Keratinocyte (primary cell): ENCODE measurements at regions not wholly inside any gene's neighbourhood (a gene's known extent, or its start where the extent isn't known, plus 50 kb on each side); places are given as distances from the start of the nearest gene placed in this dataset.

ENCODE experiments used
- DNase-seq: peaks from one replicate; pipeline ENCODE4 v3.0.0-alpha.2; 2011; ENCODE audit warnings: low read depth, missing footprints, low spot score
- FAIRE-seq: peaks from 2 replicates; lab custom pipeline; 2011; peaks lifted over from hg19 to GRCh38; lab: Jason Lieb, UNC
- H2AFZ ChIP-seq: 2 replicates; pipeline ENCODE4 v1.6.0; 2012; ENCODE audit warnings: low read length, control low read depth, inconsistent platforms; ENCODE audit not compliant: control insufficient read depth
- H3K27ac ChIP-seq: 2 replicates; pipeline ENCODE4 v1.5.1; 2011; ENCODE audit warnings: low read length; ENCODE audit not compliant: control insufficient read depth, insufficient read depth
- H3K27me3 ChIP-seq: 3 replicates; pipeline ENCODE4 v1.6.0; 2011; ENCODE audit warnings: low read length; ENCODE audit not compliant: control insufficient read depth, insufficient read depth; ENCODE audit errors: extremely low read depth
- H3K36me3 ChIP-seq, 2 experiments: 2 replicates in 1 of 2; 3 replicates in 1 of 2; pipeline ENCODE4 v1.5.1; 2011; ENCODE audit warnings: low read length in 2 of 2, mild to moderate bottlenecking in 1 of 2; ENCODE audit not compliant: control insufficient read depth in 2 of 2, insufficient read depth in 2 of 2; ENCODE audit errors: extremely low read depth in 1 of 2
- H3K4me1 ChIP-seq: 3 replicates; pipeline ENCODE4 v1.5.1; 2011; ENCODE audit warnings: low read length; ENCODE audit not compliant: control insufficient read depth, insufficient read depth; ENCODE audit errors: extremely low read depth
- H3K4me2 ChIP-seq: 3 replicates; pipeline ENCODE4 v1.6.0; 2011; ENCODE audit warnings: low read depth, low read length; ENCODE audit not compliant: control insufficient read depth, insufficient read depth; ENCODE audit errors: extremely low read depth
- H3K4me3 ChIP-seq, 3 experiments: fragments of 200-600 bp in 1 of 3; sonication (generic) in 1 of 3; 2 replicates in 2 of 3; 3 replicates in 1 of 3; pipeline ENCODE4 v1.5.1; 2011 to 2016; ENCODE audit warnings: low read length in 3 of 3, mild to moderate bottlenecking in 3 of 3, control low read depth in 2 of 3, inconsistent platforms in 1 of 3, low read depth in 1 of 3, mixed read lengths in 1 of 3, mixed run types in 1 of 3, moderate library complexity in 1 of 3; ENCODE audit not compliant: control insufficient read depth in 2 of 3, insufficient read depth in 2 of 3; ENCODE audit errors: extremely low read depth in 1 of 3
- H3K79me2 ChIP-seq: 2 replicates; pipeline ENCODE4 v1.6.0; 2012; ENCODE audit warnings: low read length; ENCODE audit not compliant: control insufficient read depth, insufficient read depth
- H3K9ac ChIP-seq: 3 replicates; pipeline ENCODE4 v1.6.0; 2011; ENCODE audit warnings: low read length; ENCODE audit not compliant: control insufficient read depth, insufficient read depth; ENCODE audit errors: extremely low read depth
- H3K9me1 ChIP-seq: 3 replicates; pipeline ENCODE4 v1.6.0; 2011; ENCODE audit warnings: low read length; ENCODE audit not compliant: control insufficient read depth, insufficient read depth; ENCODE audit errors: extremely low read depth
- H3K9me3 ChIP-seq: 2 replicates; pipeline ENCODE4 v1.5.1; 2012; ENCODE audit warnings: low read depth, low read length; ENCODE audit not compliant: control insufficient read depth
- H4K20me1 ChIP-seq: 3 replicates; pipeline ENCODE4 v1.6.0; 2011; ENCODE audit warnings: low read length; ENCODE audit not compliant: control insufficient read depth, insufficient read depth; ENCODE audit errors: extremely low read depth
- EZH2 ChIP-seq: IDR thresholded peaks from one replicate; pipeline ENCODE4 v1.6.1; 2012; ENCODE audit warnings: inconsistent platforms, mild to moderate bottlenecking, low read length, moderate library complexity
- dilution Hi-C: fragments of 300-500 bp; cut with MboI; formaldehyde crosslinking; loops from one replicate; pipeline ENCODE4 v1.7.0; 2020; ENCODE audit warnings: low sequenced_read_pairs; ENCODE audit not compliant: extremely low pct_ligation_motif_present
- TF ChIP-seq, protein P1 (sequence below), 3 experiments: IDR thresholded peaks in 1 of 3; conservative IDR thresholded peaks in 1 of 3; optimal IDR thresholded peaks in 1 of 3; 2 replicates in 2 of 3; 3 replicates in 1 of 3; pipeline versions ENCODE3 to v1.5.1; 2011; ENCODE audit warnings: low read length in 3 of 3, mild to moderate bottlenecking in 3 of 3, moderate library complexity in 2 of 3, control low read depth in 1 of 3, inconsistent platforms in 1 of 3; ENCODE audit not compliant: insufficient read depth in 2 of 3; ENCODE audit errors: extremely low read depth in 1 of 3

DNA sequence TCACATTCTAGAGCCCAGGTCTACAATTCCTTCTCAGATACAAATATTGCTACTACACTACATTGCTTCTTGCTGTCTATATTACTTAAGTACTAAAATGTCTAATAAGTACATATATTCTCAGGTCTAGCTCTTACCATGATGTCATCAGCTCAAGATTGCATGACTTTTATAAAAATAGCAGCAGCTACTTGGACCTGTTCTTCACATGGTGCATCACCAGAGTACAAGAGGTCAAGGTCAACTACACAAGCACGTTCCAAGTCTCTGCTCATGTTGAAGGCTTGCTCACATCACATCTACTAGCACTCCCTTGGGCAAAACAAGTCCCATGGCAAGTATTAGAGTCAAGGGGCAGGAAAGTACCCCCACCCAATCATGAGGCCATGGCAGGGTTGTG lies 465.6 kb downstream of the MED13L start:
- Histone ChIP-seq H3K4me3 (no peak overlapping the region), H3K9ac (no peak overlapping the region), H3K9me1 (no peaks in the 10 kb centered on the region), H2AFZ (no peak overlapping the region), H3K36me3 (no peaks in the 10 kb centered on the region), H3K27ac (no peak overlapping the region), H3K9me3 (no peaks in the 10 kb centered on the region), H3K27me3 (no peaks in the 10 kb centered on the region), H3K79me2 (no peaks in the 10 kb centered on the region), H3K4me2 (no peak overlapping the region), H3K4me1 (no peaks in the 10 kb centered on the region), H4K20me1 (no peaks in the 10 kb centered on the region)
- FAIRE-seq = no peak
- TF ChIP-seq, protein P1, sequence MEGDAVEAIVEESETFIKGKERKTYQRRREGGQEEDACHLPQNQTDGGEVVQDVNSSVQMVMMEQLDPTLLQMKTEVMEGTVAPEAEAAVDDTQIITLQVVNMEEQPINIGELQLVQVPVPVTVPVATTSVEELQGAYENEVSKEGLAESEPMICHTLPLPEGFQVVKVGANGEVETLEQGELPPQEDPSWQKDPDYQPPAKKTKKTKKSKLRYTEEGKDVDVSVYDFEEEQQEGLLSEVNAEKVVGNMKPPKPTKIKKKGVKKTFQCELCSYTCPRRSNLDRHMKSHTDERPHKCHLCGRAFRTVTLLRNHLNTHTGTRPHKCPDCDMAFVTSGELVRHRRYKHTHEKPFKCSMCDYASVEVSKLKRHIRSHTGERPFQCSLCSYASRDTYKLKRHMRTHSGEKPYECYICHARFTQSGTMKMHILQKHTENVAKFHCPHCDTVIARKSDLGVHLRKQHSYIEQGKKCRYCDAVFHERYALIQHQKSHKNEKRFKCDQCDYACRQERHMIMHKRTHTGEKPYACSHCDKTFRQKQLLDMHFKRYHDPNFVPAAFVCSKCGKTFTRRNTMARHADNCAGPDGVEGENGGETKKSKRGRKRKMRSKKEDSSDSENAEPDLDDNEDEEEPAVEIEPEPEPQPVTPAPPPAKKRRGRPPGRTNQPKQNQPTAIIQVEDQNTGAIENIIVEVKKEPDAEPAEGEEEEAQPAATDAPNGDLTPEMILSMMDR (optimal IDR thresholded peaks at IDR 0.05 in 1 of 3, IDR thresholded peaks at IDR 0.05 in 1 of 3, conservative IDR thresholded peaks at IDR 0.05 in 1 of 3; ENCODE audit: extremely low read depth in 1 of 3, insufficient read depth in 2 of 3, low read length in 3 of 3) = no peak
- DNase-seq = no peak
- dilution Hi-C loops = no loop called here

DNA sequence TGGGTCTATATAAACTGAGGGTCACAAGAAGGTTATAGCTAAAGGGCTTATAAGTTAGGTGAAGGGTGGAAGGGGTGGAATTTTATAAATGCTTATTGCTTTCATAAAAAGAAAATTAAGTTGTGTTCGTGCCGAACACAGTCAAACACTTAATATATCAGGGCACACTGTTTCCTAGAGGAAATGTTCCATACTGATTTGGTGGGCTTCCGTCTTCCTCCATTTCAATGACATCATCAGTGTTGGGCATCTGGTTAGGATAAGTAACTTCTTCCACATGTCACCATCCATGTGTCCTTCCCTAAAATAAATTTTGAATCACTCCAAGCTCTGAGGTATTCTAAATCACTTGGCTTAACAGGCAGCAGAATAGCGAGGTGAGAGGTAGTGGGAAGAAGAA lies 466.4 kb downstream of the MED13L start:
- dilution Hi-C loops = no loop called here
- H3K9me3 ChIP-seq = no peaks in the 10 kb centered on the region
- H3K27ac ChIP-seq = no peak overlapping the region
- no peaks in the 10 kb centered on the region for H4K20me1 ChIP-seq
- H3K27me3 ChIP-seq = no peaks in the 10 kb centered on the region
- no peaks in the 10 kb centered on the region for H3K4me1 ChIP-seq
- FAIRE-seq (no peak), DNase-seq (no peak)
- no peak overlapping the region for H3K9ac ChIP-seq
- TF ChIP-seq EZH2 = no peak
- H3K79me2 ChIP-seq = no peaks in the 10 kb centered on the region
- H3K9me1 ChIP-seq = no peaks in the 10 kb centered on the region
- H3K4me2 ChIP-seq = no peak overlapping the region
- H3K4me3 ChIP-seq = no peak overlapping the region
- no peak overlapping the region for H2AFZ ChIP-seq
- no peaks in the 10 kb centered on the region for H3K36me3 ChIP-seq

DNA sequence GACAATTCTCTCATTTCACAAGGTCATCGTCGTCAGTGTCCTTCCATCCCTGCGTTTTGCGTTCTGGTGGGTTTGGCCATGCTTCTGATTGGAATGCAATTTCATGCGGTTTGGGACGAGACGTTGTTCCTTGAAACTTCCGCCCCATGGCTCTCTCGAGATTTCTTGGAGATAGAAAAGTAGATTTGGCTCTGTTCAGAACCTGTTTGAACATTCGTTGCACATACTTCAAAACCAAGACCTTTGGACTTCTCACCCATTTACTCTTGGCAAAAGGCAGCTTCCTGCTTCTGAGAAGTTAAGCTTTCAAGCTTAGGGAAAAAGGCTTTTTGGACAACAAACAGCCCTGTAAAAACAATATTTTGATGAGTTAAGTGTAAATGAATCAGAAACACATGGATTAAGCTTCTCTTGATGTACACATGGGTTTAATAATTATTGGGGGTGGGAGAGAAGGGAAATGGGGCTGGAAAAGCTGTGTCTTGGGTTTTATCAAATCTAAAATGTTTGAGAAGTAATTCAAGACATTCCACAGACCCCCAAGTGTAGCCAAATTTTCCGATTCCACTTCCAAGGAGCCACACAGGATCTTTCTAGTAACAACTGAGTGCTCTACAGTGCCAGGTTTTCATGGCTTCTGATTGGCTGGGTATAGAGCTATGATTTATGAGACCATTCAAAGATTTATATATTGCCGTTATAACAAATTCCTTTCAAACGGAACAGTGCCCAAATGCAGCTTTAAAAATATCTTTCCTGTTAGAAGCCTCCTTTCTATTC lies 467.2 kb downstream of the MED13L start:
- H3K27ac ChIP-seq = no peak overlapping the region
- H3K9me1 ChIP-seq = no peaks in the 10 kb centered on the region
- H3K4me3 ChIP-seq = no peak overlapping the region
- H3K9me3 ChIP-seq = no peaks in the 10 kb centered on the region
- no peaks in the 10 kb centered on the region for H3K36me3 ChIP-seq
- H3K4me1 ChIP-seq = no peaks in the 10 kb centered on the region
- dilution Hi-C loops = no loop called here
- H3K4me2 ChIP-seq = no peak overlapping the region
- no peak overlapping the region for H3K9ac ChIP-seq
- DNase-seq (no peak), FAIRE-seq (no peak)
- no peaks in the 10 kb centered on the region for H4K20me1 ChIP-seq
- TF ChIP-seq EZH2 = no peak
- TF ChIP-seq, protein P1 (optimal IDR thresholded peaks at IDR 0.05 in 1 of 3, IDR thresholded peaks at IDR 0.05 in 1 of 3, conservative IDR thresholded peaks at IDR 0.05 in 1 of 3; ENCODE audit: extremely low read depth in 1 of 3, insufficient read depth in 2 of 3, low read length in 3 of 3) = no peak
- H3K79me2 ChIP-seq = no peaks in the 10 kb centered on the region
- H3K27me3 ChIP-seq = no peaks in the 10 kb centered on the region
- H2AFZ ChIP-seq = no peak overlapping the region
